Chondrocyte (in vitro differentiated cells): ENCODE measurements at regions not wholly inside any gene's neighbourhood (a gene's known extent, or its start where the extent isn't known, plus 50 kb on each side); places are given as distances from the start of the nearest gene placed in this dataset.

Experiments used
- DNase-seq: peaks from one replicate; pipeline ENCODE4 v3.0.0; 2021; ENCODE audit warnings: mixed read lengths, low spot score
- H3K27ac Mint-ChIP-seq: one replicate; pipeline ENCODE4 v1.8.0; 2021; ENCODE audit warnings: mild to moderate bottlenecking, moderate library complexity, mixed read lengths; ENCODE audit not compliant: unreplicated experiment
- H3K27me3 Mint-ChIP-seq: 2 replicates; pipeline ENCODE4 v1.8.0; 2021; ENCODE audit warnings: low read depth, mixed read lengths
- H3K36me3 Mint-ChIP-seq: 2 replicates; pipeline ENCODE4 v1.8.0; 2021; ENCODE audit warnings: low read depth, mixed read lengths
- H3K4me1 Mint-ChIP-seq: 2 replicates; pipeline ENCODE4 v1.8.0; 2021; ENCODE audit warnings: low read depth, mild to moderate bottlenecking, mixed read lengths
- H3K4me3 Mint-ChIP-seq: one replicate; pipeline ENCODE4 v1.8.0; 2021; ENCODE audit warnings: mild to moderate bottlenecking, moderate library complexity, mixed read lengths; ENCODE audit not compliant: unreplicated experiment
- H3K9me3 Mint-ChIP-seq: 2 replicates; pipeline ENCODE4 v1.8.0; 2021; ENCODE audit warnings: low read depth, mixed read lengths
- TF ChIP-seq, protein P1 (sequence below): fragments of 200-600 bp; sonication (generic); IDR thresholded peaks from 2 replicates; pipeline ENCODE4 v1.5.0; 2021; ENCODE audit warnings: antibody characterized with exemption, mild to moderate bottlenecking, moderate library complexity

DNA sequence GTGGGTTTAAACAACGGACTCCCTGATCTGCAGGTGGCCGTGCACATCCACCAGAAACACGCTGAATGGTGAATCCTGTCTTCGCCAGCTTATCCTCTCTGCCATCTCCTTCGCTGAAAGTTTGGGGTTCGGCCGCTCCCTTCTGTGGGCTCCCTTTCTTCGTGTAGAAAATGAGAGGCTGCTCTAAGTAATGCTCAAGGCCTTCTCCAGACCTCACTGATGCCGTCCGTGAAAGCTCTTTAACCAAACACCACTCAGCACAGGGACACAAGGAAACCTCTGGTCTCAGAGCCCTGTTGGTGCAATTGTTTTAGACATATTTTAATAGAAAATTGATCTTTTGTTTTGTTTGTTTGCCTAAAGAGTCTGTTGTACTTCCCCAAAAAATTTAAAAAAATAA lies 596.5 kb downstream of the IRX1 start:
- Mint-ChIP-seq H3K27me3 (peaks cover 2% of the 10 kb centered on the region), H3K4me1 (no peaks in the 10 kb centered on the region), H3K4me3 (no peak overlapping the region), H3K27ac (no peak overlapping the region), H3K9me3 (no peaks in the 10 kb centered on the region), H3K36me3 (no peaks in the 10 kb centered on the region)
- DNase-seq, result no peak
- TF ChIP-seq, protein P1, sequence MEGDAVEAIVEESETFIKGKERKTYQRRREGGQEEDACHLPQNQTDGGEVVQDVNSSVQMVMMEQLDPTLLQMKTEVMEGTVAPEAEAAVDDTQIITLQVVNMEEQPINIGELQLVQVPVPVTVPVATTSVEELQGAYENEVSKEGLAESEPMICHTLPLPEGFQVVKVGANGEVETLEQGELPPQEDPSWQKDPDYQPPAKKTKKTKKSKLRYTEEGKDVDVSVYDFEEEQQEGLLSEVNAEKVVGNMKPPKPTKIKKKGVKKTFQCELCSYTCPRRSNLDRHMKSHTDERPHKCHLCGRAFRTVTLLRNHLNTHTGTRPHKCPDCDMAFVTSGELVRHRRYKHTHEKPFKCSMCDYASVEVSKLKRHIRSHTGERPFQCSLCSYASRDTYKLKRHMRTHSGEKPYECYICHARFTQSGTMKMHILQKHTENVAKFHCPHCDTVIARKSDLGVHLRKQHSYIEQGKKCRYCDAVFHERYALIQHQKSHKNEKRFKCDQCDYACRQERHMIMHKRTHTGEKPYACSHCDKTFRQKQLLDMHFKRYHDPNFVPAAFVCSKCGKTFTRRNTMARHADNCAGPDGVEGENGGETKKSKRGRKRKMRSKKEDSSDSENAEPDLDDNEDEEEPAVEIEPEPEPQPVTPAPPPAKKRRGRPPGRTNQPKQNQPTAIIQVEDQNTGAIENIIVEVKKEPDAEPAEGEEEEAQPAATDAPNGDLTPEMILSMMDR, result no peak

DNA sequence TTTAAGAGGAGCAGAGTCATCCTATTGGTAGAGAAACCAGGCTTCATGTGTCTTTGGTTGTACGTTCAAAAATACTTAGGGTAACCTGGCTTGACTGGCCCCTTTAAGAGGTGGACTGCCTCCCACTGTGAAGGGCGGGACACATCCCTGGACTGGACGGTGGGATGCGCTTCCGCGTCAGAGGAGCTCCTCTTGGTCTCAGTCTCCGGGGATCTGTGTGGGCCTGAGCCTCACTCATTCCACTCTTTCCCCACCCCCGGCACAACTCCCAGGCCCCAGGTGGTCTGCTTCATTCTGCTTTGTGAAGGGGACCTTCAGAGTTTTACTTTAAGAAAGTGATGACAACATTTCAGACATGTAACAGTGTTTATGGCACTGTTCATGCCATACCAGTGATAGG lies 601.1 kb downstream of the IRX1 start:
- Mint-ChIP-seq H3K4me3 (no peak overlapping the region), H3K9me3 (no peaks in the 10 kb centered on the region), H3K36me3 (no peaks in the 10 kb centered on the region), H3K4me1 (no peaks in the 10 kb centered on the region), H3K27ac (no peak overlapping the region), H3K27me3 (no peaks in the 10 kb centered on the region)
- no peak for DNase-seq
- TF ChIP-seq, protein P1, result no peak

DNA sequence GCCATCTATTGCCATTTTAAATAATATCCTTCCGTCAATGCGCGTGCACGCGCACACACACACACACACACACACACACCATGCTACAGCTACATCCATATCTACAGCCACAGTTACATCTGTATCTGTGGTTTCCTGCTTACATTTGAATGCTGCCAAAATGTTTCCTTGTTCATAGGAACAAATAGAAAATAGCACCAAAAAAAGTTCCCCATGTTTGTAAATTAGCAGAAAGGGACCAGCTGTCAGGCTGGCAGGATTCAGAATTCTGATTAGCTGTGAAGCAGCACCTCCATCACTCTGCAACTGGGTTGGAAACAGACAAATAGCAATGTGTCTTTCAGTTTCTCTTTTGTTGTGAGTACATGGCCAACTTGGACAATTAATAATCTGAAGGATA lies 601.5 kb downstream of the IRX1 start:
- no peak overlapping the region for H3K27ac Mint-ChIP-seq
- TF ChIP-seq, protein P1, result no peak
- H3K27me3 Mint-ChIP-seq, result no peaks in the 10 kb centered on the region
- DNase-seq, result no peak
- no peaks in the 10 kb centered on the region for H3K4me1 Mint-ChIP-seq
- no peak overlapping the region for H3K4me3 Mint-ChIP-seq
- H3K9me3 Mint-ChIP-seq, result no peaks in the 10 kb centered on the region
- H3K36me3 Mint-ChIP-seq, result no peaks in the 10 kb centered on the region

DNA sequence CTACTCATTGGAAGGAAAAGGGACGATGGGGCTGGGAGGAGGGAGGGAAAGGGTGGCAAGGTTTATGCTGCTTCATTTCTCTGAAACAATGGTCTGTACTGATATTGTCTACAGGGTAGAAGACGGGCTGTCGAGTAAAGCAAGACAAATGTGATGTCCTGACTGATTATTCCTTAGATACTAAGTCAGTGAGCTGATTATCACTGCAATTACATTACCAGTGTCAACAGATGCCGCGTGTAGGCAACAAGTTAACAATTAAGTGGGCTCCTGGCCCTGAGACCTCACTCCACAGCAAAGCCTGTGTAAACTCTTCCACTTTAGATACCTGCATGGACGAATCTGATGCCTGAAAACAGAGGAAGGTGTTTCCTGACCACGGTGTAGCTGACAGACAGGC lies 602.8 kb downstream of the IRX1 start:
- no peak for DNase-seq
- Mint-ChIP-seq H3K9me3 (no peaks in the 10 kb centered on the region), H3K4me1 (no peaks in the 10 kb centered on the region), H3K36me3 (no peaks in the 10 kb centered on the region), H3K27ac (no peak overlapping the region), H3K4me3 (no peak overlapping the region), H3K27me3 (no peaks in the 10 kb centered on the region)
- TF ChIP-seq, protein P1, result no peak

DNA sequence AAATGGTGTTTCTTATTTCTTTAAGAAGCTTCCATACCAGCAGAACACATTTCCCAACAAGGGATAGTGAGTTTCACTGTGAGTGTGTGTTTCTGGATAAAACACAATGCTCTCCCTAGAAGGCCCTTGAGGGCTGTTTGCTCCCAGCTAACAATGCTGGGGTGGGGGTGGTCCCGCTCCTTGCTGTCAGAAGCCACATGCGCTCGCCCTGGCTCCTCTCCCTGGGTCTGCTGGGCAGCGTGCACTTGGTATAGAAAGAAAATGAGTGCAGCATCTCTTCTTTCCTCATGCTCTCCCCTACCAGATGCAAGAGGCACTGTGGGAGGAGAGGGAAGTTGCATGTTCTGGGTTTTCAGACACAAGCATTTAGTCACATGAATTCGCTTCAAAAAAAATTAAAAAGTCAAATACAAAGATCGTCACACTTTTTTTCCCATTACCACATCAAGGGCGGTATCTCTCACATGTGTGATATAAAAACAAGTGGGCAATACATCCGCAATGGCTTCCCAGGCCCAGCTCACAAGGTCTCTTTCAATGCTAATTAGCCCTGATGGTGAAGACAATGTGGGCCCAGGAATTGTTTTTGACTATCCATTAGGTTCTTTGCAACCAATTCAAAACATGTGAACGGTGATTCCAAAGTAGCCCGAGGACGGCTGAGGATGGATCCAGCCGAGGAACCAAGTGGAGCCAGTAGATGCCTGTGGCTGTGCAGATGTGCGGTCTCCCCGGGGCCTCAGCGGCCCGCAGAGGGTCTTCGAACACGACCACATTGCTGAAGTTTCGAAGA lies 603.6 kb downstream of the IRX1 start:
- no peak for DNase-seq
- Mint-ChIP-seq H3K4me1 (no peaks in the 10 kb centered on the region), H3K27ac (no peak overlapping the region), H3K4me3 (no peak overlapping the region), H3K27me3 (no peaks in the 10 kb centered on the region), H3K36me3 (no peaks in the 10 kb centered on the region), H3K9me3 (no peaks in the 10 kb centered on the region)
- TF ChIP-seq, protein P1, result no peak
